ENCODE measurements at regions not wholly inside any gene's neighbourhood (a gene's known extent, or its start where the extent isn't known, plus 50 kb on each side); places are given as distances from the start of the nearest gene placed in this dataset.
"Not testable (repeated sequence)": the region's sequence is repeated elsewhere in the genome, so short reads cannot be mapped to it uniquely, and the experiment has no call there.

DNA sequence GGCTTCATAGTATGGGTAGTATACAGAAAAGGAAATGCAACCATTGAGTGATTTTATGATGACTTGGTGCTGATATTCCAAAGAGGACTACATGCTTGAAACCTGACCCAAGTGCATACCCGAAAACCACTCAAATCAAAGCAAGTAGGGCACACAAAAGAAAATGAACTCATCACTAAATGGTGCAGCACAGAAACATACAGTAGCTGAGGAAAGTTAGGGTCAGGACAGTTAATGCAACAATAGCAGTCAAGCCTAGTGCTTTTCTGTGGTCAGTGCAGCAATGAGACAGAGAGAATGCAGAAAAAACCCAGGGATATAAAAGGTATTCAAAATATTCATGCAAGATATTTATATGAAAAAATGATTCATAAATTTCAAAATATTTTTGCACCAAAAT lies 711.1 kb downstream of the EPHA7 start:
- DNase-seq: no peak

GRCh38 chr6:92706976-92707375 lies 712.4 kb downstream of the EPHA7 start:
- no peak for DNase-seq

GRCh38 chr6:92701425-92702096 lies 717.8 kb downstream of the EPHA7 start:
- no peak for DNase-seq

DNA sequence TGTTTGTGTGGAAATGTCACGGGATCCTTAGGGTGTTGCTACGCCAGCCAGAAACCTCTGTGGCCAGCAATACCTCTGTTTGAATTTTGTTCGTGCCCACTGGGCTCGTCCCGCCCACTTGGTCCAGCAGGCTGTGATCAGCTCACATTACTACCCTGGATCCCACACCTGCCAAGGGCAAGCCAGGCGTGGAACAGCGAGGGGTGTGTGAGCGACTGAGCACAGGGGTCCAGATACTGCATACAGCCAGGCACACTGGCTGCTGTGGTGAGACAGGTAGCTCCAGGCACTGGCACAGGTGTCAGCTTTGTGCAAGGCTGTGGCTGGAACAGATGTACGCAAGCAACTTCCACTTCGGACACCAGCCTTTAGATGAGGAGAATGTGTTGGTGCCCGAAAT lies 718.9 kb downstream of the EPHA7 start:
- DNase-seq: no peak

DNA sequence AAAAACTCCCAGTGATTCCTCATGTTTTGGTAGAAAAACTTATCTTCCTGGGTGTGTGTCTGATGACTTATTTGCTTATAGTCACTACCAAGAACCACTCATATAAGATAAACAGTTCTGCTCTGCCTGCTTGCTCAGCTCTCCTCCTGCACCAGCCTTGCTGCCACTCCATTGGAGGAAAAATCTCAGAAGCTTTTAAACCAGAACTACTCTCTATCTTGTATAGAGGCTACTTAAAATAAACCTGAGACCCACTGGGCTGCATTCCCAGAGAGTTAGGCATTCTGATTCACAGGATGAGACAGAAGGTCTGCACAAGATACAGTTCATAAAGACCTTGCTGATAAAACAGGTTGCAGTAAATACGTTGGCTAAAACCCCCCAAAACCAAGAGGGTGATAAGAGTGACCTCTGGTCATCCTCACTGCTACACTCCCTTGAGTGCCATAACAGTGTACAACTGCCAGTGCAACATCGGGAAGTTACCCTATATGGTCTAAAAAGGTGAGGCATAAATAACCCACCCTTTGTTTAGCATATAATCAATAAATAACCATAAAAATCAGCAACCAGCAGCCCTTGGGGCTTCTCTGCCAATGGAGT lies 728.3 kb downstream of the EPHA7 start:
- no peak for DNase-seq

GRCh38 chr6:92688342-92688741 lies 731.0 kb downstream of the EPHA7 start:
- DNase-seq: peak in 1 of 2 experiments; percentile 4

DNA sequence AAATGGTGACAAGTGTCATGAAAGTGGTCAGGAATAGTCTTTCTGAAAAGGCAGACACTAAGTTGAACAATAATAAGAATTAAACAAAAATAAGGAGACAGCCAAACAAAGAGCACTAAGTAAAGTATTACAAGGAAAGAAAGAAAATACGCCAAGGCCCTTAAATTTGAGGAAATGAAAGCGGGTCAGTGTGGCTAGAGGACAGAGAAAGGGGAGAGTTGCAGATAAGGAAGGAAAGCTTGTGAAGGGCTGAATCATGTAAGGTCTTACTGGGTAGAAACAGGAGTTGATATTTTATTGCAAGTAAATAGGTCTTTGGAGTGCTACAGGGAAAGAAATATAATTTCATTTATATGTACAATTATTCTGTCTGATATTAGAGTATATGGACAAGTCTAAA lies 732.1 kb downstream of the EPHA7 start:
- no peak for DNase-seq

- DNase-seq: no peak
Measured at GRCh38 chr6:92684386-92684785, 735.0 kb downstream of the EPHA7 start.

DNA sequence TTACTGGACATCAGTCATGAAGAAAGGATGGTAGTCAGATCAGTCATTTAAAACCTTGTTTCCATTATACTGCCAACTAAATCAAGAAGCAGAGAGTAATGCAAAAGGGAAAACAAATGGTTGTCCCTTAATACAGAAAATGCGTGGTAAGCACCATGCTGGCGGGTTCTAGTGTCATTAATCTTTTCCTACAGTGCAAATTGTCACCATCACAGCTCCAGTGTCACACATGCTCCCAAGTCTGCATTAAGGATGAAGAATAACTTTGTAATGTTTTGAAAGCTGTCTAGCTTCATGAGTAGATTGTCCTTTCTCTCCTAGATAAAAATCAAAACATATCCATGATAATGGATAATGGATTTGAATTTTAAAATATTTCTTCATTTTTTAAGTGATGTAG lies 735.6 kb downstream of the EPHA7 start:
- DNase-seq: no peak

DNA sequence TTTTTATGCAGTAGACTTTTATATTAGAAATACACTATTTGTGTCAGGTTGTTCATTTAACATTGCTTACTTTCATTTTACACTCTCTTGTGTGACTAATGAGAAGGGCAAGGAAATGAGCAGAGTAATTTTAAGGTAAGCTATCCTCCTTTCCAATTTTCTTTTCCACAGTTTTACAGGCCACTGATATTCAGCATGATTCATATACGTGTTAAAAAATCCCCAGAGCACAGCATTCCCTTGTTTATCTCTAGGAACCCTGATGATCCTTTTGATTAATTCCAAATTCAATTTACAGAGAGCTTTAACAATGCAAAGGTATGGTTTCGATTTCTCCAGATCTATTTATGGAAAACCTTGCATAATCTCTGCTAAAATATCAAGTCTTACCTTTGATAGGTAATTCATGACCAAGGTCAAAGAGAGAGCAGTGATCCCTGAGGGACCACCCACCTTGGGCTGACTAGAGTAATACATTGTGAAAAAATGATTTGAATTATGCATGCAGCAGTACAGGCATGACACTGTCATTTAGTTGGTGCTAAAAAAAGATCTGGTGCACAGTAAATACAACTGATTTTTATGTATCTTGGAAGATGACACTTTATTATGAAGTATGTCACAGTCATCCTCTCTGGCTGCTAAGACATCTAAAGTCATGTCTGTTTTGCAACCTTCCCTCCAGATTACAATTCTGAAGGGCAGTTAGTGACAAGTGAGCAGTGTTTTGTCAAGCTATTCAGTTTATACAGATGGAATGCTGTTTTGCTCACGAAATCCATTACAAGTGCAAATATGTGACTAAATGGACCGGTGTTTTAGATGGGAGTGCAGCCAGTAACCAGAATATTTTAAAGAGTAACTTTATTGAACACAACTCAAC lies 736.6 kb downstream of the EPHA7 start:
- no peak for DNase-seq

DNA sequence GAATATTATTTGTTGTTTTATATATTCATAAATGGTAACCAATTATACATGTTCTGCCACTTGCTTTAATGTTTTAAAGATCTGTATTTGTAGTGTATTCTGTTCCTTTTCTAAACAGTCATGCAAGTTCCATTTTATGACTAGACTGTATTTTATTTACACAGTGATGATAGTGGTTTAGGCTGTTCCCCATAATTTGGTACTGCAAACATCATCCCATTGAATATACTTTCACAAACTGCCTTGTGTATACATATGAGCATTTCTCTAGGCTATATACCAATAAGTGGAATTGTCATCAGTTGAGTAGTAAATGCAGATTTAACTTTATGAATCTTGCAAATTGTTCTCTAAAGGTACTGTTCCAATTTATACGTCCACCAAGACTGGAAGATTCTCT lies 738.0 kb downstream of the EPHA7 start:
- DNase-seq: no peak

DNA sequence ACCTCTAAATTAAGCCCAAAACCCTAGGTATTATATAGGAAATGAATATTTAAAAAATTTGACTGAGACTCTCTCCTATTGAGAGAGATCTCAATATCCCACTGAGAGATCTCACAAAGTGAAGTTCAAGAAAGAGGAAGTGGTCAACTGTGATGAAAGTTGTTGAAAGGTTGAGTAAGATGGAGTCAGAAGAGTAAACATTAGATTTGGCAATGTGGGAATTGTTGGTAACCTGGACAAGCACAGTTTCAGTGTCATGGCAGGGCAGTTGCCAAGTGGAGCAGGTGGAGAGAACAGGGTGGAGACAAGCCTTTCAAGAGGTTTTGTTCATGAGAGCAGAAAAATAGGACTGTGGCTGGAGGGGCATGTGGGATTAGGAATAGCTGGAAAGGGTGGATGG lies 747.9 kb downstream of the EPHA7 start:
- not testable (repeated sequence) for DNase-seq

DNA sequence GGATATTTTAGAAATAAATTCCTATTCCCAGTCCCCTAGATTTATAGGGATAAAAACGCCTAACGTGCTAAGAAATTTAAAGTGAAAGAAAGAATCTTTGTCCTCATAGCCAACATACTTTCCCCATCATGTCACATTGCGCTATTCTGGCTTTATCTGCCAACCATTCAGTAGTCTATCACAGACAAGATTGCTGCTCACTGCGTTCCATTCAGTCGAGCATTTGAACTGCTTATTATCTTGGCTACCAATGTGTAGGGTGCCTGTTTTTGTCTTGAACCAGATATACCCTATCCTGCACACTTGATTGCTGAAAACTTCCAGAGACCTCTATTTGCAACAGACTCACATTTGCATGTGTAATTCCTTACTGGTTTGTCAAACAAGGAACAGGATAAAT lies 751.5 kb downstream of the EPHA7 start:
- no peak for DNase-seq

DNA sequence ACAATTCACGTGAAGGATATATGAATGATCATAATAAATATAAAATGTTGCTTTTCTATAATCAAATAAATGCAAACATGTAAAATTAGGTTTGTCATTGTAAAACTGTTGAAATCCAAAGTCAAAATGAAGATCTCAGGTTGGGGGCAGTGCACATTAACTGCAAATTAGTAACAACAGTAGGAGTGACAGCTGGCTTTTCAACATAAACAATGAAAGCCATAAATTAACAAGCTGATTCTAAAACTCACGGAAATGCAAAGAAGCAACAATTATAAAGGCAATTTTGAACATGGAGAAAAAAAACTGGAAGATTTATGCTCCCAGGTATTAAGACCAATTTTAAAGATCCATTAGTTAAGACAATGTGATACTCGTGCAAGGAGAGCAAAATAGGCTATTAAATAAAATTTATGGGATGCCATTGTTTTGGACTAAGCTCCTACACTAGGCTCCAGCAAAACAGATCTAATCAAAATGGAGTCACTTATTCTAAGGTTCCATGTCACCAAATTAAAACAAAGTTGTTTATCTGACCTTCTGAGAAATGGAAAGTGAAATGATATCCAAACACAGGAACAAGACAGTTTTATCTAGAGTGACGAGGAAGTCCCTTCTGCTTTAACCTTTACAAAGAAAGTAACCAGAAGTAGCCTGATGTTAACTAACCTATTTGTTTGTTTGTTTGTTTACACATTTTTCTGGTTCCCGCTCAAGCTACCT lies 770.8 kb downstream of the EPHA7 start:
- peak; percentile 3 to 59 for DNase-seq

- no peak for DNase-seq
Measured at GRCh38 chr6:92647630-92648029, 771.7 kb downstream of the EPHA7 start.

GRCh38 chr6:92644104-92644791 lies 775.1 kb downstream of the EPHA7 start:
- DNase-seq: peak; percentile 46 to 61

DNA sequence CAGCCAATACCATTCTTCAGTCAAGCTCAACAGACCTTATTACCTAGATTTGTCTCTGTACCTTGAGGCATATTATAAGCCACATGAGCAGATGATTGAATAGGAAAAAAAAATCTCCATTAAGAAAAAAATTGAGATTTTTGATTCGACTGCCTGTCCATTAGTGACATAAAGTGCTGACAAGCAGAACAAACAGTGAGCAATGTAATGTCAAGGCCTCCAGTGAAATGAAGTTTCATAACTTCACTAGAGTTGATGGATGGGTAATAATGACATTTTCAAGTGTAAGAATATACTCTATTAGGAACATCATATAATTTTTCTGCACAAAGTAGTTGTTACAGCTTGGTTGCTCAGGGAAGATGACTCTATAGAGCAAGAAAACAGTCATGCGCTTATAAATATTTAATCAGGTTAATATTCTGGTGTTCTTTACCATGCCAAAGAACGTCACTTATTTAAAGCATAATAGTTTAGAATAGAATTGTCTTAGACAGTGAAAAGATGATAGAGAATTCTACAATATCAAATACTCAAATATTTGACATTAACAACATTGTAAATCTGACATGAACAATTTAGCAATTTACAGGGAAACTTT lies 783.7 kb downstream of the EPHA7 start:
- no peak for DNase-seq

- no peak for DNase-seq
Measured at GRCh38 chr6:92634561-92634960, 784.8 kb downstream of the EPHA7 start.

DNA sequence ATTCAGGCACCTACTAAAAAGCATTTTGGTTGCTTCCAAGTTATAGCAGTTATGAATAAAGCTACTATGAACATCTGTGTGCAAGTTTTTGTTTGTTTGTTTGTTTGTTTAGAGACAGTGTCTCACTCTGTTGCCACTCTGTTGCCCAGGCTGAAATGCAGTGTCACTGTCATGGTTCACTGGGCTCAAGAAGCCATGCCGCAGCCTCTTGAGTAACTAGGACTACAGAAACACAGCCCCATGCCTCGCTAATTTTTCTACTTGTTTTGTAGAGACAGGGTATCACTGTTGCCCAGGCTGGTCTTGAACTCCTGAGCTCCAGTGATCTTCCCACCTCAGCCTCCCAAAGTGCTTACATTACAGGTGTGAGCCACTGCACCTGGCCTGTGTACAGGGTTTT lies 795.9 kb downstream of the EPHA7 start:
- DNase-seq: no peak

- no peak for DNase-seq
Measured at GRCh38 chr6:92617721-92618120, 801.6 kb downstream of the EPHA7 start.

- no peak for DNase-seq
Measured at GRCh38 chr6:92608751-92609150, 810.6 kb downstream of the EPHA7 start.

DNA sequence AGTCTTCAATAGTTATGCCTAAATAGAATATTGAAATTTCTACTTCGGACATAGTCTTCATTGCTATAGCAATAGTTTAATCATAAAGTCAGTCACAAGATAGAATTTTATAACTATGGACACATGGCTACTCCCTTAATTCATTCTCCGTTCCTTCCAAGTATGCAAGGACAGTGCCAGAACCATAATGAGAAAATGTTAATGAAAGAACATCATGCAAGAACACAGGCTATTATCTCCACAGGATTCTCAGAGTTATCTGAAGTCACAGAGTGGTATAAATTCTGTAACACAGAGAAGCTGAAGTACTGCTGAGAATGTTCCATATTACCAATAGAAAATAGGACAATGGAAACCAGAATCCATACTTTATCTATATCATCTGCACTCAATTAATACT lies 826.2 kb downstream of the EPHA7 start:
- no peak for DNase-seq
